ENCODE measurements at regions not wholly inside any gene's neighbourhood (a gene's known extent, or its start where the extent isn't known, plus 50 kb on each side); places are given as distances from the start of the nearest gene placed in this dataset.

- intact Hi-C loops (cut with DNase I): no loop called here
- Histone ChIP-seq H3K9ac (ENCODE audit: low read depth in 2 of 2, low read length in 2 of 2) (no peak overlapping the region), H3K4me1 (no peaks in the 10 kb centered on the region), H3K27me3 (no peaks in the 10 kb centered on the region), H3K36me3 (no peaks in the 10 kb centered on the region), H3K9me3 (no peaks in the 10 kb centered on the region), H3K4me3 (no peak overlapping the region), H3K27ac (no peak overlapping the region)
- TF ChIP-seq CTCF (IDR thresholded peaks at IDR 0.05): no peak
- no peak for DNase-seq
Observed at GRCh38 chr18:10240973-10241372, 213.5 kb upstream of the APCDD1 start.

- Histone ChIP-seq H3K9me3 (no peaks in the 10 kb centered on the region), H3K4me1 (no peaks in the 10 kb centered on the region), H3K9ac (ENCODE audit: low read depth in 2 of 2, low read length in 2 of 2) (no peak overlapping the region), H3K36me3 (no peaks in the 10 kb centered on the region), H3K4me3 (no peak overlapping the region), H3K27me3 (no peaks in the 10 kb centered on the region), H3K27ac (no peak overlapping the region)
- no peak for TF ChIP-seq CTCF (IDR thresholded peaks at IDR 0.05)
- intact Hi-C loops (cut with DNase I): no loop called here
- no peak for DNase-seq
Observed at GRCh38 chr18:10241579-10241978, 212.9 kb upstream of the APCDD1 start.

GRCh38 chr18:10242936-10243680 is 211.3 kb upstream of the APCDD1 start:
- DNase-seq: no peak
- no peaks in the 10 kb centered on the region for H3K9me3 ChIP-seq
- no peaks in the 10 kb centered on the region for H3K27me3 ChIP-seq
- no peak overlapping the region for H3K27ac ChIP-seq
- H3K9ac ChIP-seq (ENCODE audit: low read depth in 2 of 2, low read length in 2 of 2): no peak overlapping the region
- intact Hi-C loops (cut with DNase I): no loop called here
- no peaks in the 10 kb centered on the region for H3K4me1 ChIP-seq
- no peak overlapping the region for H3K4me3 ChIP-seq
- H3K36me3 ChIP-seq: no peaks in the 10 kb centered on the region
- TF ChIP-seq CTCF (IDR thresholded peaks at IDR 0.05): no peak

GRCh38 chr18:10244341-10244740 is 210.1 kb upstream of the APCDD1 start:
- intact Hi-C loops (cut with DNase I): no loop called here
- Histone ChIP-seq H3K27ac (no peak overlapping the region), H3K27me3 (no peaks in the 10 kb centered on the region), H3K9me3 (no peaks in the 10 kb centered on the region), H3K4me3 (no peak overlapping the region), H3K9ac (ENCODE audit: low read depth in 2 of 2, low read length in 2 of 2) (no peak overlapping the region), H3K36me3 (no peaks in the 10 kb centered on the region), H3K4me1 (no peaks in the 10 kb centered on the region)
- TF ChIP-seq CTCF (IDR thresholded peaks at IDR 0.05): no peak
- DNase-seq: no peak

- Histone ChIP-seq H3K27ac (no peak overlapping the region), H3K4me3 (no peak overlapping the region), H3K4me1 (no peaks in the 10 kb centered on the region), H3K9ac (ENCODE audit: low read depth in 2 of 2, low read length in 2 of 2) (no peak overlapping the region), H3K36me3 (no peaks in the 10 kb centered on the region), H3K27me3 (no peaks in the 10 kb centered on the region), H3K9me3 (no peaks in the 10 kb centered on the region)
- intact Hi-C loops (cut with DNase I): no loop called here
- no peak for TF ChIP-seq CTCF (IDR thresholded peaks at IDR 0.05)
- DNase-seq: no peak
Observed at GRCh38 chr18:10245031-10245845, 209.2 kb upstream of the APCDD1 start.

Data from colonic mucosa (tissue), 4 donors.